HEK293 (cell line): ENCODE measurements at regions not wholly inside any gene's neighbourhood (a gene's known extent, or its start where the extent isn't known, plus 50 kb on each side); places are given as distances from the start of the nearest gene placed in this dataset.
A peak's percentile ranks its signal among the peaks of the same experiment; 100 is the strongest.

ENCODE experiments used
- CTCF ChIA-PET: fragments of 350-600 bp; formaldehyde crosslinking; extraction: SDS; loops from one replicate; lab custom pipeline; 2021; ENCODE audit warnings: antibody characterized with exemption; lab: Yijun Ruan, JAX
- POLR2A ChIA-PET: fragments of 300-600 bp; formaldehyde crosslinking; extraction: SDS; loops from one replicate; lab custom pipeline; 2020; ENCODE audit warnings: antibody characterized with exemption, inconsistent platforms; lab: Yijun Ruan, JAX
- H3K27ac ChIP-seq: fragments of 200-500 bp; sonication (Bioruptor generic); 2 replicates; pipeline ENCODE4 v1.5.1; 2014; ENCODE audit warnings: low read depth, low read length, control low read depth, inconsistent platforms; ENCODE audit errors: extremely low read depth
- H3K36me3 ChIP-seq, 2 experiments: fragments of 200-500 bp in 1 of 2; sonication (Bioruptor generic) in 1 of 2; 1 replicate in 1 of 2; 2 replicates in 1 of 2; pipeline ENCODE4 v1.5.1; 2014 to 2017; ENCODE audit warnings: inconsistent platforms in 2 of 2, low read length in 2 of 2; ENCODE audit not compliant: control insufficient read depth in 2 of 2, insufficient read depth in 1 of 2
- H3K4me1 ChIP-seq: fragments of 200-500 bp; sonication (Bioruptor generic); 2 replicates; pipeline ENCODE4 v1.5.1; 2014; ENCODE audit warnings: mild to moderate bottlenecking, low read length, inconsistent platforms; ENCODE audit not compliant: control insufficient read depth, insufficient read depth
- H3K4me3 ChIP-seq: 2 replicates; pipeline ENCODE4 v1.5.1; 2011; ENCODE audit warnings: low read depth, mild to moderate bottlenecking, control low read depth, low read length, moderate library complexity
- H3K9me3 ChIP-seq: fragments of 200-500 bp; sonication (Bioruptor generic); 2 replicates; pipeline ENCODE4 v1.5.1; 2014; ENCODE audit warnings: low read depth, low read length, inconsistent platforms; ENCODE audit not compliant: control insufficient read depth, insufficient read depth
- GLI4 ChIP-seq: fragments of 450-650 bp; formaldehyde crosslinking; IDR thresholded peaks from 2 replicates; pipeline ENCODE4 v1.5.1; 2016; ENCODE audit warnings: missing biosample characterization, missing genetic modification characterization
- KLF16 ChIP-seq: fragments of 450-650 bp; formaldehyde crosslinking; IDR thresholded peaks from 2 replicates; pipeline ENCODE4 v1.5.1; 2017; ENCODE audit warnings: missing biosample characterization, missing genetic modification characterization
- OSR2 ChIP-seq: fragments of 450-650 bp; formaldehyde crosslinking; IDR thresholded peaks from 2 replicates; pipeline ENCODE4 v1.5.1; 2016; ENCODE audit warnings: missing biosample characterization, missing genetic modification characterization
- PATZ1 ChIP-seq: fragments of 450-650 bp; formaldehyde crosslinking; IDR thresholded peaks from 2 replicates; pipeline ENCODE4 v1.5.1; 2016; ENCODE audit warnings: missing biosample characterization, missing genetic modification characterization
- SP7 ChIP-seq: fragments of 450-650 bp; formaldehyde crosslinking; IDR thresholded peaks from 2 replicates; pipeline ENCODE4 v1.5.1; 2016; ENCODE audit warnings: missing biosample characterization, missing genetic modification characterization
- TRIM28 ChIP-seq: IDR thresholded peaks from 2 replicates; pipeline ENCODE4 v1.6.1; 2011; ENCODE audit warnings: low read length, control low read depth, borderline replicate concordance
- ZBTB17 ChIP-seq: fragments of 450-650 bp; formaldehyde crosslinking; IDR thresholded peaks from 2 replicates; pipeline ENCODE4 v1.5.1; 2016; ENCODE audit warnings: missing biosample characterization, missing genetic modification characterization
- ZBTB26 ChIP-seq: fragments of 450-650 bp; formaldehyde crosslinking; optimal IDR thresholded peaks from 2 replicates; pipeline ENCODE3; 2016; ENCODE audit warnings: missing biosample characterization, mild to moderate bottlenecking, missing genetic modification characterization
- ZBTB48 ChIP-seq: fragments of 450-650 bp; formaldehyde crosslinking; IDR thresholded peaks from 2 replicates; pipeline ENCODE4 v1.5.1; 2016; ENCODE audit warnings: missing biosample characterization, missing genetic modification characterization
- ZFHX2 ChIP-seq: fragments of 450-650 bp; formaldehyde crosslinking; conservative IDR thresholded peaks from 2 replicates; pipeline ENCODE4 v1.5.1; 2016; ENCODE audit warnings: missing biosample characterization, missing genetic modification characterization
- ZNF114 ChIP-seq: fragments of 450-650 bp; formaldehyde crosslinking; IDR thresholded peaks from 2 replicates; pipeline ENCODE4 v1.5.0; 2017; ENCODE audit warnings: missing biosample characterization, missing genetic modification characterization
- ZNF121 ChIP-seq: fragments of 450-650 bp; formaldehyde crosslinking; IDR thresholded peaks from 2 replicates; pipeline ENCODE4 v1.5.1; 2016; ENCODE audit warnings: missing biosample characterization, missing genetic modification characterization
- ZNF140 ChIP-seq: fragments of 450-650 bp; formaldehyde crosslinking; IDR thresholded peaks from 2 replicates; pipeline ENCODE4 v1.5.1; 2016; ENCODE audit warnings: missing biosample characterization, missing genetic modification characterization
- ZNF24 ChIP-seq: fragments of 450-650 bp; formaldehyde crosslinking; IDR thresholded peaks from 2 replicates; pipeline ENCODE4 v1.5.1; 2016; ENCODE audit warnings: missing biosample characterization, missing genetic modification characterization
- ZNF280D ChIP-seq: fragments of 450-650 bp; formaldehyde crosslinking; IDR thresholded peaks from 2 replicates; pipeline ENCODE4 v1.5.1; 2016; ENCODE audit warnings: missing biosample characterization, missing genetic modification characterization
- ZNF292 ChIP-seq: fragments of 450-650 bp; formaldehyde crosslinking; IDR thresholded peaks from 2 replicates; pipeline ENCODE4 v1.5.1; 2016; ENCODE audit warnings: low read depth, missing biosample characterization, missing genetic modification characterization, borderline replicate concordance
- ZNF398 ChIP-seq: fragments of 450-650 bp; formaldehyde crosslinking; IDR thresholded peaks from 2 replicates; pipeline ENCODE4 v1.5.1; 2017; ENCODE audit warnings: missing biosample characterization, missing genetic modification characterization
- ZNF423 ChIP-seq: fragments of 450-650 bp; formaldehyde crosslinking; IDR thresholded peaks from 2 replicates; pipeline ENCODE4 v1.5.1; 2016; ENCODE audit warnings: missing biosample characterization, missing genetic modification characterization
- ZNF433 ChIP-seq: fragments of 450-650 bp; formaldehyde crosslinking; IDR thresholded peaks from 2 replicates; pipeline ENCODE4 v1.5.1; 2016; ENCODE audit warnings: missing biosample characterization, missing genetic modification characterization, low read depth
- ZNF473 ChIP-seq: fragments of 450-650 bp; formaldehyde crosslinking; IDR thresholded peaks from 2 replicates; pipeline ENCODE4 v1.5.1; 2017; ENCODE audit warnings: missing biosample characterization, missing genetic modification characterization
- ZNF521 ChIP-seq: fragments of 450-650 bp; formaldehyde crosslinking; IDR thresholded peaks from 2 replicates; pipeline ENCODE4 v1.5.1; 2017; ENCODE audit warnings: missing biosample characterization, mild to moderate bottlenecking, missing genetic modification characterization
- ZNF560 ChIP-seq: fragments of 450-650 bp; formaldehyde crosslinking; IDR thresholded peaks from 2 replicates; pipeline ENCODE4 v1.5.1; 2017; ENCODE audit warnings: missing biosample characterization, missing genetic modification characterization, borderline replicate concordance
- ZNF585B ChIP-seq: fragments of 450-650 bp; formaldehyde crosslinking; IDR thresholded peaks from 2 replicates; pipeline ENCODE4 v1.5.1; 2016; ENCODE audit warnings: missing biosample characterization, missing genetic modification characterization
- ZNF654 ChIP-seq: fragments of 450-650 bp; formaldehyde crosslinking; IDR thresholded peaks from 2 replicates; pipeline ENCODE4 v1.5.1; 2016; ENCODE audit warnings: low read depth, missing biosample characterization, missing genetic modification characterization
- ZNF692 ChIP-seq: fragments of 450-650 bp; formaldehyde crosslinking; IDR thresholded peaks from 2 replicates; pipeline ENCODE4 v1.5.1; 2016; ENCODE audit warnings: missing biosample characterization, missing genetic modification characterization
- ZNF704 ChIP-seq: fragments of 450-650 bp; formaldehyde crosslinking; IDR thresholded peaks from 2 replicates; pipeline ENCODE4 v1.5.1; 2016; ENCODE audit warnings: missing biosample characterization, missing genetic modification characterization
- ZNF707 ChIP-seq: fragments of 450-650 bp; formaldehyde crosslinking; IDR thresholded peaks from 2 replicates; pipeline ENCODE4 v1.5.1; 2016; ENCODE audit warnings: missing biosample characterization, missing genetic modification characterization
- ZSCAN30 ChIP-seq: fragments of 450-650 bp; IDR thresholded peaks from 2 replicates; pipeline ENCODE4 v1.5.1; 2018; ENCODE audit warnings: missing biosample characterization, mild to moderate bottlenecking, missing genetic modification characterization, moderate library complexity

- Histone ChIP-seq H3K4me3 (no peak overlapping the region), H3K36me3 (no peaks in the 10 kb centered on the region; a peak in 1 of 3 replicates), H3K4me1 (peaks cover 32% of the 10 kb centered on the region), H3K9me3 (no peaks in the 10 kb centered on the region), H3K27ac (peak overlapping the region; percentile 65; the same call in 1 of the 2 replicates)
- POLR2A ChIA-PET = interaction anchor here (1.0 to 1.3 kb wide), 3 partner anchors 9 to 52 kb away, joined by 3 to 4 read pairs (median 3); no protein-coding TSS in a partner anchor
- CTCF ChIA-PET = interaction anchor here (0.7 to 1.1 kb wide), 2 partner anchors 9 to 81 kb away, joined by 3 to 4 read pairs; no protein-coding TSS in a partner anchor
- TF ChIP-seq ZSCAN30 (peak; percentile 52; the same call in 1 of the 2 replicates), ZNF433 (tag by site-specific recombination) (no peak), ZNF654 (tag by site-specific recombination) (no peak), ZNF692 (tag by site-specific recombination) (peak; percentile 58; the same call in 1 of the 2 replicates), PATZ1 (tag by site-specific recombination) (peak; percentile 30; the same call in 1 of the 2 replicates), ZNF140 (tag by site-specific recombination) (no peak), ZNF707 (tag by site-specific recombination) (no peak; the same call in 1 of the 2 replicates), ZNF398 (tag by site-specific recombination) (peak; percentile 63), ZNF473 (tag by site-specific recombination) (no peak), GLI4 (tag by site-specific recombination) (no peak), ZNF585B (tag by site-specific recombination) (no peak), ZFHX2 (tag by site-specific recombination) (no peak), ZNF24 (tag by site-specific recombination) (no peak; the same call in none of the 2 replicates), ZNF121 (tag by site-specific recombination) (no peak), ZNF521 (no peak), ZNF423 (tag by site-specific recombination) (peak; percentile 79), ZBTB17 (tag by site-specific recombination) (peak; percentile 81), ZNF704 (no peak), ZBTB48 (tag by site-specific recombination) (peak; percentile 14; the same call in 1 of the 2 replicates), ZBTB26 (tag by site-specific recombination) (no peak), OSR2 (tag by site-specific recombination) (peak; percentile 96), KLF16 (no peak), ZNF560 (no peak), ZNF114 (tag by site-specific recombination) (no peak), SP7 (tag by site-specific recombination) (peak; percentile 92), TRIM28 (peak; percentile 73; the same call in 1 of the 2 replicates), ZNF280D (tag by site-specific recombination) (no peak), ZNF292 (tag by site-specific recombination) (no peak)
These were observed 81.9 kb downstream of the SIPA1L2 start for GRCh38 chr1:232547938-232548484.
